Activated CD8-positive, alpha-beta memory T cell treated with anti-CD3 and anti-CD28 coated beads for 1 hour (primary cell): ENCODE measurements at regions not wholly inside any gene's neighbourhood (a gene's known extent, or its start where the extent isn't known, plus 50 kb on each side); places are given as distances from the start of the nearest gene placed in this dataset.
"Not testable (repeated sequence)": the region's sequence is repeated elsewhere in the genome, so short reads cannot be mapped to it uniquely, and the experiment has no call there.

Source experiments
- DNase-seq, 2 donors: peaks; one replicate each; pipeline ENCODE4 v3.0.0-alpha.2; 2020; ENCODE audit warnings: low read depth in 1 of 2; ENCODE audit errors: extremely low read depth in 1 of 2

GRCh38 chr1:53398576-53399365, 60.4 kb upstream of the DMRTB1 start:
- no peak for DNase-seq

GRCh38 chr1:53399370-53400133, 59.6 kb upstream of the DMRTB1 start:
- not testable (repeated sequence) for DNase-seq

GRCh38 chr1:53400761-53401674, 58.2 kb upstream of the DMRTB1 start:
- no peak for DNase-seq

- DNase-seq: no peak
Observed at GRCh38 chr1:53401813-53402745, 57.1 kb upstream of the DMRTB1 start.

GRCh38 chr1:53402891-53403655, 56.1 kb upstream of the DMRTB1 start:
- no peak for DNase-seq

GRCh38 chr1:53405737-53406136, 53.5 kb upstream of the DMRTB1 start:
- DNase-seq: no peak

GRCh38 chr1:53406551-53407235, 52.5 kb upstream of the DMRTB1 start:
- no peak for DNase-seq

GRCh38 chr1:53408013-53408754, 51.0 kb upstream of the DMRTB1 start:
- no peak for DNase-seq

- no peak for DNase-seq
Observed at GRCh38 chr1:53408755-53409129, 50.5 kb upstream of the DMRTB1 start.

GRCh38 chr1:53409233-53409632, 50.0 kb upstream of the DMRTB1 start:
- no peak for DNase-seq
